CD4-positive, CD25-positive, alpha-beta regulatory T cell (primary cell): ENCODE measurements at regions not wholly inside any gene's neighbourhood (a gene's known extent, or its start where the extent isn't known, plus 50 kb on each side); places are given as distances from the start of the nearest gene placed in this dataset.

Source experiments
- ATAC-seq, 2 donors: fragments of 150-1000 bp; cut with Tn5 transposase; one replicate each; pipeline ENCODE4 v1.10.0; 2021; ENCODE audit warnings: low read depth in 2 of 2, moderate number of reproducible peaks in 2 of 2, moderate library complexity in 1 of 2
- DNase-seq, 3 donors: peaks; one replicate each; pipeline versions ENCODE4 v3.0.0 to v3.0.0-alpha.2; 2012 to 2022; ENCODE audit warnings: mixed read lengths in 1 of 3
- H3K27ac ChIP-seq: one replicate; pipeline ENCODE4 v1.7.0; 2013; ENCODE audit warnings: mild to moderate bottlenecking, low read length; ENCODE audit not compliant: insufficient read depth, poor library complexity, severe bottlenecking
- H3K27me3 ChIP-seq: one replicate; pipeline ENCODE4 v1.7.0; 2013; ENCODE audit warnings: low read length; ENCODE audit not compliant: control insufficient read depth, insufficient read depth
- H3K36me3 ChIP-seq: one replicate; pipeline ENCODE4 v1.7.0; 2013; ENCODE audit warnings: mild to moderate bottlenecking, low read length, moderate library complexity; ENCODE audit not compliant: control insufficient read depth, insufficient read depth
- H3K4me1 ChIP-seq: 2 replicates; pipeline ENCODE4 v1.7.0; 2013; ENCODE audit warnings: mild to moderate bottlenecking, low read length; ENCODE audit not compliant: insufficient read depth, control insufficient read depth, poor library complexity, severe bottlenecking
- H3K4me3 ChIP-seq: one replicate; pipeline ENCODE4 v1.7.0; 2013; ENCODE audit warnings: low read depth, mild to moderate bottlenecking, low read length, moderate library complexity
- H3K9me3 ChIP-seq, 2 experiments: 1 replicate in 1 of 2; 2 replicates in 1 of 2; pipeline ENCODE4 v1.7.0; 2013; ENCODE audit warnings: low read length in 2 of 2, mild to moderate bottlenecking in 1 of 2, moderate library complexity in 1 of 2; ENCODE audit not compliant: control insufficient read depth in 2 of 2
- H3K27ac Mint-ChIP-seq, 3 donors: one replicate each; pipeline ENCODE4 v1.8.0; 2020 to 2022; ENCODE audit warnings: mild to moderate bottlenecking in 3 of 3, mixed read lengths in 3 of 3, moderate library complexity in 2 of 3
- H3K27me3 Mint-ChIP-seq: one replicate; pipeline ENCODE4 v1.8.0; 2022; ENCODE audit warnings: mild to moderate bottlenecking, mixed read lengths
- H3K36me3 Mint-ChIP-seq: one replicate; pipeline ENCODE4 v1.8.0; 2020; ENCODE audit warnings: mixed read lengths
- H3K4me1 Mint-ChIP-seq, 4 donors: one replicate each; pipeline ENCODE4 v1.8.0; 2020 to 2022; ENCODE audit warnings: mixed read lengths in 4 of 4, mild to moderate bottlenecking in 1 of 4
- H3K4me3 Mint-ChIP-seq, 4 donors: one replicate each; pipeline ENCODE4 v1.8.0; 2020 to 2022; ENCODE audit warnings: mild to moderate bottlenecking in 4 of 4, mixed read lengths in 4 of 4, moderate library complexity in 3 of 4
- H3K9me3 Mint-ChIP-seq, 7 donors: one replicate each; pipeline ENCODE4 v1.8.0; 2020 to 2022; ENCODE audit warnings: mixed read lengths in 7 of 7, mild to moderate bottlenecking in 3 of 7, moderate library complexity in 2 of 7

DNA sequence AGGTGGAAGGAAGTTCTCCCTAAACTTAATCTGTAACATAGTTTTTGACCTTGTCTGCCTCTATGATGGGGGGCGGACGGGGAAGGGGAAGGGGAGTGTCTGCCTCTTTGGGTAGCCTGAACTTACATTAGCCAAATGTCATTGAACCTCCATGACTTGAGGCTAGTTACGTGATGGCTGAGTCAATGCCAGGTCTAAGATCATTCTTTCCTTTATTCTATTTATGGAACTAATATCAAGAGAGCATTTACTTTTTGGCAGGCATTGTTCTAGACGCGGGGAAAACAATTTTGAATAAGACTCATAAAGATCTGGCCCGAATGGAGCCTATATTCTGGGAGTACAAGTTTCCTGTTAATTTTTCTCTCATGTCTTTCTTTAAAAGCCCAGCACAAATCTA, 340.7 kb upstream of the C2CD4B start:
- ATAC-seq (no peak), DNase-seq (no peak)
- Histone ChIP-seq H3K9me3 (no peaks in the 10 kb centered on the region), H3K27me3 (no peaks in the 10 kb centered on the region), H3K4me3 (no peak overlapping the region), H3K36me3 (no peaks in the 10 kb centered on the region), H3K27ac (no peak overlapping the region), H3K4me1 (no peaks in the 10 kb centered on the region)
- H3K27me3 Mint-ChIP-seq: peaks cover 5% of the 10 kb centered on the region
- H3K9me3 Mint-ChIP-seq: peaks cover 0 to 2% (median 0%) of the 10 kb centered on the region in 7 donors
- no peak overlapping the region for H3K4me3 Mint-ChIP-seq
- H3K4me1 Mint-ChIP-seq: no peaks in the 10 kb centered on the region
- H3K27ac Mint-ChIP-seq: no peak overlapping the region
- H3K36me3 Mint-ChIP-seq: no peaks in the 10 kb centered on the region

DNA sequence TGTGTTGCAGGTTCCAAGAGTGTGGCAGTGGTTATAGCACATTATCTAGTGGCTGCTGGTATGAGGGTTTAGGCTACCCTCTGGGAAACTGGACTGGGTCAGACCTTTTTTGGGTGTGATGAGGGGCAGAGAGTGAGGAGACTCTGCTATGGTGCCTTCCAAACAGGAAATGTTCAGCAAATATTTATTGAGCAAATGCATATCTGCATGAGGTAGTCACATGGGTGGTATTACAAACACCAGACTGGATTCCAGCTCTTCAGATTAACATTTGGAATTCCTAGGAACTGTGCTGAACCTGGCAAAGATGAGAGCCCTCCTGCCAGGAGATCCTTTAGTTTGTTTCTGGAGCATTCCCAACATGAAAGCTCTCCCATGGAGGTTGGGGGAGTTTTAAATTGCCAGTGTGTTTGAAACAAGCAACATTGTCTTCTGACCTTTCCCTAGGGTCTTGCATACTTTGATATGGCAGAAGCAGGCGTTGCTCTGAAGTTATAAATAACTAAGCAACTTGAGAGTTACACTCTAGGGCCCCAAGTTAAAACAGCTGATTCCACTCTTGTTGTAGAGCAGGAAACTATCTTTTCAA, 341.2 kb upstream of the C2CD4B start:
- no peaks in the 10 kb centered on the region for H3K9me3 ChIP-seq
- H3K27me3 Mint-ChIP-seq: peaks cover 5% of the 10 kb centered on the region

DNA sequence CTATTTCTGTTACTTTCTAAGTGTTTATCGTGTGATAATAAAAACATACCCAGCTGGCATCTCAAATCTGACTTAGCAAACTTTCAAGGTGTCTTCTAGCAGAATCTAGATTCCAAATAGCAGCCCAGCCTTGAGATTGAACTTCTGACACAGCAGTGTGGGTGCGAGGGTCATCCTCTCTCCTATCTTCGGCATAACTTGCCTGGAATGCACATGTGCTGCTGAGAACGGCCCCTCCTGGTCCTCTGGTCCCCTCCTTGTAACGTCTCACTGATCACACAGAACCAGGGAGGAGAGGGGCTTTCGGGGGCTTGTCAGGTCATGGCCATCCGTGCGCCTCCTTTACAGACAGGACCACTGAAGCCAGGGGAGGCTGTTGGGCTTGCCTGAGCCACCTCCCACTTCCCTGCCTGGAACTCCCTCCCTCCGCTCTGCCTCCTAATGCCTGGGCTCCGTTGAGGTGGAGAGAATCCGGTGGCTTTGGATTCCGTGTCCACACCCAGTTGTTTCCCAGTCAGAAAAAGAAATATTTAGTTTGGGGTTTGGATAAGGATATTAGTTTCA, 344.4 kb upstream of the C2CD4B start:
- no peaks in the 10 kb centered on the region for H3K4me1 ChIP-seq
- peaks cover 10% of the 10 kb centered on the region for H3K27me3 Mint-ChIP-seq
- no peaks in the 10 kb centered on the region for H3K36me3 ChIP-seq

More for the DNA sequence above, 341.2 kb upstream of the C2CD4B start:
- Histone ChIP-seq H3K4me3 (no peak overlapping the region), H3K4me1 (no peaks in the 10 kb centered on the region), H3K27ac (no peak overlapping the region), H3K36me3 (no peaks in the 10 kb centered on the region), H3K27me3 (no peaks in the 10 kb centered on the region)
- Mint-ChIP-seq H3K4me3 (no peak overlapping the region), H3K27ac (no peak overlapping the region), H3K9me3 (peaks cover 0 to 2% (median 0%) of the 10 kb centered on the region in 7 donors), H3K36me3 (no peaks in the 10 kb centered on the region), H3K4me1 (no peaks in the 10 kb centered on the region)
- ATAC-seq: no peak
- no peak for DNase-seq

DNA sequence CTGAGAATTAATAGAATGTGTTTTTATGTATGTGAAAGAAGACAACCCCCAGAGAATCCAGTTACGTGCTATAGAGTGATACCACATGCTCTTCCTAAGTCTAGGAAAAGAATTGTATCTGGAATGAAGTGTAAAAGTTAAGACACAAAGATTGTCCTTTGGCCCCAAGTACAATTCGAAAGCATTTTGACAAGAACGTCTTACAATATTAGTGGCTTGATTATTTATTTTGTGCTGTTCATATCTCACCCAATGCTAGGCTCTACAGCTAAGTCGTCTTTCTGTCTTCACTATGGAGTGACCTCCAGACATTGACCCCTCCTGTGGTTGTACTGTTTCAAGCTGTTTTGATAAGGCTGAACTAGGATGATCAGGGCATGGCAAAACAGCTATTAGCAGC, 345.7 kb upstream of the C2CD4B start:
- H3K4me3 Mint-ChIP-seq: no peak overlapping the region
- Histone ChIP-seq H3K9me3 (no peaks in the 10 kb centered on the region), H3K27me3 (peaks cover 2% of the 10 kb centered on the region), H3K4me1 (no peaks in the 10 kb centered on the region), H3K4me3 (no peak overlapping the region), H3K36me3 (no peaks in the 10 kb centered on the region), H3K27ac (no peak overlapping the region)
- no peaks in the 10 kb centered on the region for H3K4me1 Mint-ChIP-seq
- H3K36me3 Mint-ChIP-seq: no peaks in the 10 kb centered on the region
- H3K27ac Mint-ChIP-seq: no peak overlapping the region
- H3K9me3 Mint-ChIP-seq: peaks cover 0 to 3% (median 0%) of the 10 kb centered on the region in 7 donors
- ATAC-seq: no peak
- peaks cover 12% of the 10 kb centered on the region for H3K27me3 Mint-ChIP-seq
- DNase-seq: no peak

More for the DNA sequence above, 344.4 kb upstream of the C2CD4B start:
- DNase-seq (no peak), ATAC-seq (no peak)
- Mint-ChIP-seq H3K9me3 (peaks cover 0 to 3% (median 0%) of the 10 kb centered on the region in 7 donors), H3K27ac (no peak overlapping the region), H3K4me3 (no peak overlapping the region), H3K4me1 (no peaks in the 10 kb centered on the region), H3K36me3 (no peaks in the 10 kb centered on the region)
- no peak overlapping the region for H3K27ac ChIP-seq
- H3K4me3 ChIP-seq: no peak overlapping the region
- peaks cover 1% of the 10 kb centered on the region for H3K27me3 ChIP-seq
- H3K9me3 ChIP-seq: no peaks in the 10 kb centered on the region

DNA sequence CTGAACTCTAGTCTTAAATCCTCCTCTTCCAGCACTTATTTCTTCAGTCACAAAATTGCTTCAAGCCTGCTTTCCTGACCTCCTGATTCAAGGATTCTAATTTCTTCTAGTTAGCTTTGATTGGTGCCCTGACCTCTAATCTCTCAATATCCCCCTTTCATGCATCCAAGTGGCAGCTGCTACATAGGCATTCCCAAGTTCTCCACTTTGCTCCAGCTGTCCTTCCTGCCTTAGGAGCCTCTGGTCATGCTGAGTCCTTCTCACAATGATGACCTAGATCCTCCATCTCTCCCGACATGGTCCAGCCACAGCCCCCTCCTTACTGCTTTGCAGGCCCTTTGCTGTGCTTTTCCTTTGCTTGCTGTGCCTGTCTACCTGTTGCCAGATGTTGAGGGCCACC, 347.8 kb upstream of the C2CD4B start:
- Mint-ChIP-seq H3K4me3 (no peak overlapping the region), H3K27me3 (peaks cover 16% of the 10 kb centered on the region)

DNA sequence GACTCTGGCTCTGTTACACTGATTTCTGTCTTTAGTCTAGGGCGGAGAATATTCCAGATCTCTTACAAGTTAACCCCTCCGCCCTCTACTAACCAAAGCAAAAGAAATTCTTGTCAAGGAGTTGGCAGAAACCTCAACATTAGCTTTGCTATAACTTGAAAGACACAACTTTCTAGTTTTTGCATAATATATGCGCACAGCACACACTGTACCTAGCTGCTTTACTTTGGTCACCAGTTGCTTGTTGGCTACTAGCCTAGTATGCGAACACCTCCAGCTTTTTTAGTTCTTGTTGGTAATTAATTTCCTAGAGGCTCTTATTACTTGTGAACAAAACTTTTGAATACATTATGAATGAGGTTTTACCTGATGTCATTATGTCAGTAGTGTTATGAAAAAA, 348.8 kb upstream of the C2CD4B start:
- peaks cover 0 to 3% (median 0%) of the 10 kb centered on the region in 7 donors for H3K9me3 Mint-ChIP-seq
- no peaks in the 10 kb centered on the region for H3K9me3 ChIP-seq
- no peaks in the 10 kb centered on the region for H3K4me1 Mint-ChIP-seq
- no peak overlapping the region for H3K4me3 Mint-ChIP-seq
- peaks cover 2% of the 10 kb centered on the region for H3K27me3 ChIP-seq
- no peak overlapping the region for H3K27ac ChIP-seq
- ATAC-seq (no peak), DNase-seq (no peak)
- no peaks in the 10 kb centered on the region for H3K4me1 ChIP-seq
- no peak overlapping the region for H3K4me3 ChIP-seq
- no peaks in the 10 kb centered on the region for H3K36me3 Mint-ChIP-seq
- no peak overlapping the region for H3K27ac Mint-ChIP-seq
- H3K27me3 Mint-ChIP-seq: peaks cover 16% of the 10 kb centered on the region
- H3K36me3 ChIP-seq: no peaks in the 10 kb centered on the region

More for the DNA sequence above, 347.8 kb upstream of the C2CD4B start:
- Histone ChIP-seq H3K4me3 (no peak overlapping the region), H3K4me1 (no peaks in the 10 kb centered on the region), H3K9me3 (no peaks in the 10 kb centered on the region), H3K27me3 (peaks cover 2% of the 10 kb centered on the region), H3K36me3 (no peaks in the 10 kb centered on the region), H3K27ac (no peak overlapping the region)
- no peaks in the 10 kb centered on the region for H3K36me3 Mint-ChIP-seq
- no peaks in the 10 kb centered on the region for H3K4me1 Mint-ChIP-seq
- DNase-seq (no peak), ATAC-seq (no peak)
- H3K27ac Mint-ChIP-seq: no peak overlapping the region
- peaks cover 0 to 3% (median 0%) of the 10 kb centered on the region in 7 donors for H3K9me3 Mint-ChIP-seq

DNA sequence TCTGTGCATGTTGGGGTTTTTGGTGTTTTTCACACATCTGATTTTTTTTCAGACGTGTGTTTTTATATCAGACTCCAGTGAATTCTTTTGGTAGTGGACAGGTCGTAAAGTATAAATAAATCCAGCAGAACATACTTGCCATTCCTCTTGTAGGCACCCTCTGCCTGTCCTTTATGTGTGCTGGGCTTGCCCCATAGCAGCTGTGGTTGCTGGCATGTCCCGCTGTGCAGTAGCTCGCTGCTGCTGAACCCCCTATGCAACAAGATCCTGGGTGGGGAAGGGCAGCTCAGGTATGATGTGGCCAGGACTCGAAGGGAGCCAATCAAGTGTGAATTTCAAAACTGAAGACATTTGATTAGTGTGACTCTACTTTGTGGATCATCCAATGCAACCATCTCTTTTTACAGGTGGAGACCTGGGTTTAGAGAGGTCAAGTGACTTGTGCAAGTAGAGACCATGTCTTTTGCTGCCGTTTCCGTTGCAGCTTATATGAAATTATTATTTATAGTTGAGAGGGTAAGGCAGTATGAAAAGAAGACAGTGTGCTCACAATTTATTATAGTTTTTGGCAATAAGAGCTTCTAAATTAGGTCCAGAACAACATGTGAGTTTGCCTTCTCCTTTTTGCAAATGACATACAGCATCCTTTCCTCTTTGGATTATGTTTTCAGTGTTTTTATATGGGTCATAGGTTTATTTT, 350.8 kb upstream of the C2CD4B start:
- peaks cover 16% of the 10 kb centered on the region for H3K27me3 Mint-ChIP-seq
- ATAC-seq (no peak), DNase-seq (no peak)
- H3K27ac Mint-ChIP-seq: no peak overlapping the region
- no peaks in the 10 kb centered on the region for H3K36me3 ChIP-seq
- H3K4me3 Mint-ChIP-seq: no peak overlapping the region
- no peak overlapping the region for H3K4me3 ChIP-seq
- no peaks in the 10 kb centered on the region for H3K9me3 ChIP-seq
- H3K4me1 ChIP-seq: no peaks in the 10 kb centered on the region
- peaks cover 0 to 3% (median 0%) of the 10 kb centered on the region in 7 donors for H3K9me3 Mint-ChIP-seq
- H3K4me1 Mint-ChIP-seq: no peaks in the 10 kb centered on the region
- H3K36me3 Mint-ChIP-seq: no peaks in the 10 kb centered on the region
- H3K27me3 ChIP-seq: peaks cover 5% of the 10 kb centered on the region
- no peak overlapping the region for H3K27ac ChIP-seq
